Liver (tissue), 8 donors: ENCODE measurements at regions not wholly inside any gene's neighbourhood (a gene's known extent, or its start where the extent isn't known, plus 50 kb on each side); places are given as distances from the start of the nearest gene placed in this dataset.

ENCODE experiments used
- DNase-seq: peaks from one replicate; pipeline ENCODE4 v3.0.0-alpha.2; 2017; ENCODE audit warnings: low spot score
- H3K27ac ChIP-seq, 2 donors: one replicate each; pipeline ENCODE4 v1.7.0; 2013; ENCODE audit warnings: inconsistent platforms in 2 of 2, low read length in 2 of 2, control low read depth in 1 of 2, low read depth in 1 of 2, mild to moderate bottlenecking in 1 of 2
- H3K27me3 ChIP-seq, 4 donors: one replicate each; pipeline versions ENCODE4 v1.6.1 to v1.7.0; 2013; ENCODE audit warnings: low read length in 3 of 4, inconsistent platforms in 1 of 4, mild to moderate bottlenecking in 1 of 4, moderate library complexity in 1 of 4; ENCODE audit not compliant: control insufficient read depth in 4 of 4, insufficient read depth in 4 of 4
- H3K36me3 ChIP-seq, 4 donors: one replicate each; pipeline versions ENCODE4 v1.6.1 to v1.7.0; 2013; ENCODE audit warnings: low read length in 3 of 4, mild to moderate bottlenecking in 3 of 4, low read depth in 1 of 4, moderate library complexity in 1 of 4; ENCODE audit not compliant: control insufficient read depth in 4 of 4, insufficient read depth in 3 of 4
- H3K4me1 ChIP-seq, 4 donors: one replicate each; pipeline versions ENCODE4 v1.6.1 to v1.7.0; 2013; ENCODE audit warnings: low read length in 3 of 4, mild to moderate bottlenecking in 3 of 4, moderate library complexity in 1 of 4; ENCODE audit not compliant: control insufficient read depth in 4 of 4, insufficient read depth in 4 of 4
- H3K4me3 ChIP-seq, 3 donors: one replicate each; pipeline versions ENCODE4 v1.6.1 to v1.7.0; 2013; ENCODE audit warnings: low read length in 3 of 3, control low read depth in 1 of 3, low read depth in 1 of 3, mild to moderate bottlenecking in 1 of 3
- H3K9ac ChIP-seq, 2 donors: one replicate each; pipeline ENCODE4 v1.7.0; 2013; ENCODE audit warnings: low read length in 2 of 2, mild to moderate bottlenecking in 2 of 2, moderate library complexity in 2 of 2, control low read depth in 1 of 2, low read depth in 1 of 2
- H3K9me3 ChIP-seq, 4 donors: one replicate each; pipeline versions ENCODE4 v1.6.1 to v1.7.0; 2013; ENCODE audit warnings: low read length in 3 of 4; ENCODE audit not compliant: control insufficient read depth in 4 of 4
- CTCF ChIP-seq: fragments of 150-350 bp; IDR thresholded peaks from 2 replicates; pipeline ENCODE4 v1.5.1; 2017; ENCODE audit warnings: improper control_type of control experiment, low read depth, low read length; ENCODE audit not compliant: missing input control
- EGR1 ChIP-seq, 2 donors: IDR thresholded peaks; 2 replicates each; pipeline ENCODE4 v1.6.1; 2016 to 2018; ENCODE audit warnings: antibody characterized with exemption in 2 of 2, low read depth in 2 of 2
- FOXA1 ChIP-seq: IDR thresholded peaks from 2 replicates; pipeline ENCODE4 v1.6.1; 2016; ENCODE audit warnings: antibody characterized with exemption
- FOXA2 ChIP-seq: IDR thresholded peaks from 2 replicates; pipeline ENCODE4 v1.6.1; 2016; ENCODE audit warnings: antibody characterized with exemption
- GABPA ChIP-seq, 2 donors: IDR thresholded peaks in 1 of 2; conservative IDR thresholded peaks in 1 of 2; 2 replicates each; pipeline ENCODE4 v1.6.1; 2016; ENCODE audit warnings: antibody characterized with exemption in 2 of 2, mild to moderate bottlenecking in 1 of 2, moderate library complexity in 1 of 2
- HNF4A ChIP-seq, 2 donors: conservative IDR thresholded peaks; 2 replicates each; pipeline ENCODE4 v1.6.1; 2016; ENCODE audit warnings: antibody characterized with exemption in 2 of 2, mild to moderate bottlenecking in 2 of 2
- JUND ChIP-seq, 2 donors: IDR thresholded peaks; 2 replicates each; pipeline ENCODE4 v1.6.1; 2016; ENCODE audit warnings: antibody characterized with exemption in 2 of 2
- MAX ChIP-seq: IDR thresholded peaks from 2 replicates; pipeline ENCODE4 v1.6.1; 2016; ENCODE audit warnings: antibody characterized with exemption
- NR2F2 ChIP-seq: IDR thresholded peaks from 2 replicates; pipeline ENCODE4 v1.6.1; 2016; ENCODE audit warnings: antibody characterized with exemption
- RAD21 ChIP-seq, 2 donors: IDR thresholded peaks; 2 replicates each; pipeline ENCODE4 v1.6.1; 2016; ENCODE audit warnings: antibody characterized with exemption in 2 of 2, mild to moderate bottlenecking in 2 of 2
- REST ChIP-seq: IDR thresholded peaks from 2 replicates; pipeline ENCODE4 v1.6.1; 2016; ENCODE audit warnings: antibody characterized with exemption, mild to moderate bottlenecking
- RXRA ChIP-seq, 2 donors: IDR thresholded peaks; 2 replicates each; pipeline ENCODE4 v1.6.1; 2017 to 2018; ENCODE audit warnings: antibody characterized with exemption in 2 of 2, mild to moderate bottlenecking in 1 of 2
- SP1 ChIP-seq: IDR thresholded peaks from 2 replicates; pipeline ENCODE4 v1.6.1; 2018; ENCODE audit warnings: antibody characterized with exemption, mild to moderate bottlenecking
- TAF1 ChIP-seq: conservative IDR thresholded peaks from 2 replicates; pipeline ENCODE4 v1.6.1; 2016; ENCODE audit warnings: antibody characterized with exemption, mild to moderate bottlenecking
- YY1 ChIP-seq: IDR thresholded peaks from 2 replicates; pipeline ENCODE4 v1.6.1; 2016; ENCODE audit warnings: antibody characterized with exemption, mild to moderate bottlenecking
- ZBTB33 ChIP-seq: IDR thresholded peaks from 2 replicates; pipeline ENCODE4 v1.6.1; 2016; ENCODE audit warnings: antibody characterized with exemption
- WGBS: extraction: QIAGEN DNeasy Blood & Tissue Kit; methylation state at CpG from one replicate; pipeline ENCODE4 v1.1.7; 2013; 5-methylcytosine and 5-hydroxymethylcytosine counted together
- donor health status: healthy.
- donor health status: healthy.
- donor health status: healthy.
- donor health status: healthy.
- donor health status: healthy.

GRCh38 chr17:79361221-79361734 lies 249.6 kb downstream of the RBFOX3 start (continued):
- no peak for TF ChIP-seq ZBTB33
- TF ChIP-seq RXRA (IDR thresholded peaks at IDR 0.05) = no peak
- no peak for TF ChIP-seq TAF1
- no peak for TF ChIP-seq MAX
- no peak for TF ChIP-seq NR2F2
- TF ChIP-seq EGR1 (IDR thresholded peaks at IDR 0.05; ENCODE audit: low read depth in 2 of 2) = no peak
- no peak for TF ChIP-seq SP1
- TF ChIP-seq YY1 = no peak
- TF ChIP-seq RAD21 (IDR thresholded peaks at IDR 0.05) = no peak
- no peak for TF ChIP-seq CTCF
- no peak for TF ChIP-seq HNF4A (conservative IDR thresholded peaks at IDR 0.05)

- Histone ChIP-seq H3K4me1 (no peaks in the 10 kb centered on the region), H3K4me3 (no peak overlapping the region), H3K27me3 (peaks cover 0 to 17% (median 5%) of the 10 kb centered on the region in 4 donors), H3K36me3 (no peaks in the 10 kb centered on the region), H3K9ac (no peak overlapping the region), H3K27ac (no peak overlapping the region), H3K9me3 (no peaks in the 10 kb centered on the region)
- no peak for TF ChIP-seq FOXA1
- no peak for TF ChIP-seq HNF4A (conservative IDR thresholded peaks at IDR 0.05)
- no peak for TF ChIP-seq REST
- no peak for TF ChIP-seq FOXA2
- TF ChIP-seq GABPA (IDR thresholded peaks at IDR 0.05 in 1 of 2, conservative IDR thresholded peaks at IDR 0.05 in 1 of 2) = no peak
- no peak for TF ChIP-seq TAF1
- TF ChIP-seq CTCF = no peak
- TF ChIP-seq RAD21 (IDR thresholded peaks at IDR 0.05) = no peak
- no peak for TF ChIP-seq NR2F2
- no peak for TF ChIP-seq ZBTB33
- TF ChIP-seq JUND (IDR thresholded peaks at IDR 0.05) = no peak
- no peak for TF ChIP-seq SP1
- no peak for TF ChIP-seq MAX
- no peak for TF ChIP-seq EGR1 (IDR thresholded peaks at IDR 0.05; ENCODE audit: low read depth in 2 of 2)
- no peak for TF ChIP-seq YY1
- 78% methylated on average over 17 of the region's 17 CpGs for WGBS
- no peak for DNase-seq
Observed at GRCh38 chr17:79360196-79360595, 250.7 kb downstream of the RBFOX3 start.
